ENCODE measurements at regions not wholly inside any gene's neighbourhood (a gene's known extent, or its start where the extent isn't known, plus 50 kb on each side); places are given as distances from the start of the nearest gene placed in this dataset.

DNA sequence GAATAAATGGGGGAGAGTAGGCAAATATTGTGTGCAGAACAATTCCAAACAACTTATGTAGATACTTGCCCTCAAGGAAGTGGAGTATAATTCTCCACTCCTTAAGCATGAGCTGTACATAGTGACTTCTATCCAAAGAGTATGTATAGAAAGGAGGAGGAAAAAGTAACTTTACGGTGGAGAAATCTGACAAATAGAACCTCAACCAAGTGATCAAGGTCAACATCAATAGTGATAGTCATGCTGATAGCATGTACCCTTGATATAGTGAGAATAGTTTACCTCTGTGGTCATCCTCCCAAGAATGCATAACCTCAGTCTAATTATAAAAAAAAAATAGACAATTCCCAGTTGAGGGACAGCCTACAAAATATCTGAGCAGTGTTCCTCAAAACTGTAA is 89.1 kb upstream of the NANOS1 start:
- no peak for DNase-seq (ENCODE audit: low read depth in 4 of 4, low spot score in 3 of 4)

DNA sequence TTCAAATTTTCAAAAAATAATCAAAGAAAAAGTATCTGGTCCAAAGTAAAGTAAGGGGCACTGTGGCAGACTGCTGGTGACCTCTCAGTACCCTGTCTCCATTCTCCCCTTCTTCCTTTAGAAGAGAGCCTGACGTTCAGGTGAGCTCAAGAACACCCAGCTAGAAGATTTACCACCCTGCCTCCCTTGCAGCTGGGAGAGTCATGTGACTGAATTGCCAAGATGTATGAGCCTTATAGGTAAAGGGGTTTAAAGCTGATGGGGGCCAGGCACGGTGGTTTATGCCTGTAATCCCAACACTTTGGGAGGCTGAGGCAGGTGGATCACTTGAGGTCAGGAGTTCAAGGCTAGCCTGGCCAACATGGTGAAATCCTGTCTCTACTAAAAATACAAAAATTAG is 86.3 kb upstream of the NANOS1 start:
- no peak for DNase-seq (ENCODE audit: low read depth in 4 of 4, low spot score in 3 of 4)

DNA sequence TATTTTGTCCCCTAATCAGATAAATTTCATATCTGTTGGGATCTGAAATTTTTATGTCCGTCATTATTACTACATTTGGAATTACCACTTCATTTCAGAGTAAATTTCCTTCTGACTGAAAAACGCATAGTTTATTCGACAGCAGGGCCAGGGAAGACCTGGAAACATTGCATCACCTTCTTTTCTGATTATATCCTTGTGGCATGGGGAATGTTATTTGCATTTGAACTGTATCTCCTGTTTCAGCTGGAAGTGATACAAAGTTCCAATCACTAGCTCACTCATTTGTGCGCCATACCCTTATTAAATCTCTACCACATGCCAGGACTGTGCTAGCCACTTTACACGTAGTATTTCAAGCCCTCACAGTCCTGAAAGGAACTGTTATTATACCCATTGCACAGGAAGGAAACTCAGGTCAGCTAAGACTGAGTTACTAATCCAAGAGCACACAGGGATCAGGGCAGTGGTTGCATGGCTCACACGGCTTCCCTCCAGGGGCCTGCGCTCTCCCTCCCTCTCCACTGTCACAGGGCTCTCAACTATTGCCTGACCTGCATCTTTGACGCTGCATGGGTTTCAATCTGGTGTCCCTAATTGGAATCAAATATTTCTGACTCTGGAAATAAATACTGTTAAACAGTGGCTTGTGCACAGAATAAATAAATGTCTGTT is 84.4 kb upstream of the NANOS1 start:
- DNase-seq (ENCODE audit: low read depth in 4 of 4, low spot score in 3 of 4): no peak

GRCh38 chr10:118948786-118949185 is 80.7 kb upstream of the NANOS1 start:
- no peak for DNase-seq (ENCODE audit: low read depth in 4 of 4, low spot score in 3 of 4)

GRCh38 chr10:118950190-118950680 is 79.3 kb upstream of the NANOS1 start:
- no peak for DNase-seq (ENCODE audit: low read depth in 4 of 4, low spot score in 3 of 4)

DNA sequence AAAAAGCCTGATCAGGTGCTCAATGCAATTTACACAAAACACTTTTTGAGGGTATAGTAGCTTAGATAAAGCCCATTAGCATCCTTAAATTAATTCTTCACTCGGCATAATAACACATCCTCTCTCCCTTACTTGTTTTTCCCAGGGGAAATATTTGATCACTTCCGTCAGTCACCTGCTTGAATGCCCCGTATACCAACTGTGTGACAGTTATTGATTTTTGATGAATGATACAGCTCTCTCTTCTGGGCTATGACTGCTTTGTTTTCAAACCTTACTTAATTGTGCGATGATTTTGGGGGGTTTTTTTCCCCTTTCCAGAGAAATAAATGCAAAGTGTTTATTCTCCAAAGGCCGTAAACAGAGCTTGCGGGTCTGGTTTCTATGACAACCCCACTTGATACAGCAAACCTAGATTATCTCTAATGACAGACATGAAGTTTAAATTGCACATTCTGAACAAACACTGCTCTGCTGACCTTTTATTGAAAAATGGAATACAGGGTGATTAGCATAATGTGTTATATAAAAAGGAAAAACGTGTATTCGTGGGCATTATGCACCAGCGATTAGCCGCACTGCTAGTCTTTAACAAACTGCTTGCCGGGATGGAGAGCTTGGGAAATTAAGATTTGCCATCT is 78.4 kb upstream of the NANOS1 start:
- no peak for DNase-seq (ENCODE audit: low read depth in 4 of 4, low spot score in 3 of 4)

GRCh38 chr10:118952493-118953295 is 76.8 kb upstream of the NANOS1 start:
- DNase-seq (ENCODE audit: low read depth in 4 of 4, low spot score in 3 of 4): no peak

DNA sequence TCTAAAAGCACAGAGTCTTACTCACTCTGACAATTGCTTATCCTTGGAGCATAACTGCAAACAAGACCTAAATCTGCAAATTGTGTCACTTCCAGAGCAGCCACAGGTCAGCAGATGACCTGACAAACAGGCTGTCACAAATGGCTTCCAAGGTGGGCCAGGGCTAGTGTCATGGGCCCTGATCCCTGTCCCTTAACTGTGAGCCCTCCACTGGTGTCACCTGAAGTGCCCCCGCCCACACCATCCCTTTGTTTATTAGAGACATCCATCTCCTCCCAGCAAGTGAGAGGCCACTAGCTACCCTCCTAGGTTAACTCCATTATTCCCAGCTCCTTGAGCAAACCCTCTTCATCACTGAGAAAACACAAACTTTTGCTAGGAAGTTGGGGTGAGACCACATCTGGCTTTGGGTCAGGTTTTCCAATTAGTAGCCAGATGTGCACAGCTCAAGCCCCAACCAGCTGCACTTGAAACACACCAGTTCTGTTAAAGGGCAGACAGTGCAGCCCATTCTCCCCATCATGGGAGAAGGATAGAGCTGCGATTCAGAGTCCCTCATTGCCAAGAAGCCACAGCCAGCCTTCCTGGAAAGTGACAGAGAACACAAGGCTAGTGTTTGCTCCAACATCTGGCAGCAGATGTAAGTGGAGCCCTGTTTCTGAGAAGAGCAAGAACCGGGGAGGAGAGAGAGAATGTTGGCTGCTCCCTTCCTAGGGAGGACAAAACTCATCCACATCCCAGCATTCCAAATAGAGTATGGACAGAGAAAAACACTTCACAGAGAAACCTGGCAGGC is 75.7 kb upstream of the NANOS1 start:
- DNase-seq (ENCODE audit: low read depth in 4 of 4, low spot score in 3 of 4): no peak

DNA sequence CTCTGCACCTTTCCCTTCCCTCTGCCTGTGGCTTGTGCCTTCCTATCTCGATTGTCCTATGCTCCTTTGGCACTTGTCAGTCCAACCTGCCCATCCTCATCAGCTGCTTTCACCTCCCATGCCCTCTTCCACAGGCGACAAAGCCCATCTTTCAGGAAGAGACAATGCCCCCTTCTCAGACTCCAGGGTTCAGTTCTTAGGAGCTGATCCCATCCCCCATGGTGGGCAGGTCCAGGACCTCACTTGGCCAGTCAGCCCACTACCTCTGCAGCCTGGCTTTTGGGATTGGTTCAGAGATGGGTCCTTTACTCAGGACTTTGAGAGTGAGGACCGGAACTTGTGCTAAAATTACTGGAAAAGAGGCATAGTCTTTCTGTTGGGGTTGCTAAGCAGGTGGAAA is 74.0 kb upstream of the NANOS1 start:
- no peak for DNase-seq (ENCODE audit: low read depth in 4 of 4, low spot score in 3 of 4)

- DNase-seq (ENCODE audit: low read depth in 4 of 4, low spot score in 3 of 4): no peak
Measured at GRCh38 chr10:118955951-118956801, 73.3 kb upstream of the NANOS1 start.

- no peak for DNase-seq (ENCODE audit: low read depth in 4 of 4, low spot score in 3 of 4)
Measured at GRCh38 chr10:118956802-118957442, 72.6 kb upstream of the NANOS1 start.

DNA sequence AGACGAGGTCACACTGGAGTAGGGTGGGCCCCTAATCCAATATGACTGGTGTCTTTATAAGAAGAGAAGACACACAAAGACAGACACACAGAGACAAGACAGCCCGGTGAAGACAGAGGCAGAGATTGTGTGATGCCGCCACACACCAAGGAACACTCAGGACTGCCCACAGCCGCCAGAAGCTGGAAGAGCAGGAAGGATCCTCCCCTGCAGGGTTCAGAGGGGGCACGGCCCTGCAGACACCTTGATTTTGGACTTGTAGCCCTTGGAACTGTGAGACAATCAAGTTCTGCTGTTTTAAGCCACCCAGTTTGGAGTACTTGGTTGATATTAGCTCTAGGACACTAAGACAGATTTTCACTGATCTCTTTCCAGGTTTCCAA is 72.1 kb upstream of the NANOS1 start:
- DNase-seq (ENCODE audit: low read depth in 4 of 4, low spot score in 3 of 4): no peak

- no peak for DNase-seq (ENCODE audit: low read depth in 4 of 4, low spot score in 3 of 4)
Measured at GRCh38 chr10:118957966-118958365, 71.5 kb upstream of the NANOS1 start.

- DNase-seq (ENCODE audit: low read depth in 4 of 4, low spot score in 3 of 4): no peak
Measured at GRCh38 chr10:118958559-118958958, 71.0 kb upstream of the NANOS1 start.

GRCh38 chr10:118958984-118959925 is 70.3 kb upstream of the NANOS1 start:
- no peak for DNase-seq (ENCODE audit: low read depth in 4 of 4, low spot score in 3 of 4)

GRCh38 chr10:118960157-118961090 is 69.1 kb upstream of the NANOS1 start:
- DNase-seq (ENCODE audit: low read depth in 4 of 4, low spot score in 3 of 4): no peak

- no peak for DNase-seq (ENCODE audit: low read depth in 4 of 4, low spot score in 3 of 4)
Measured at GRCh38 chr10:118961436-118961835, 68.1 kb upstream of the NANOS1 start.
